DOHH2 (cell line): ENCODE measurements at regions not wholly inside any gene's neighbourhood (a gene's known extent, or its start where the extent isn't known, plus 50 kb on each side); places are given as distances from the start of the nearest gene placed in this dataset.

Experiments used
- H3F3A ChIP-seq: fragments of 200-600 bp; sonication (generic), shearing (Covaris generic); 2 replicates; pipeline ENCODE4 v1.6.0; 2016; ENCODE audit warnings: antibody characterized with exemption, mild to moderate bottlenecking; ENCODE audit not compliant: control insufficient read depth, insufficient read depth
- H3K27ac ChIP-seq: fragments of 200-600 bp; sonication (generic); 2 replicates; pipeline ENCODE4 v1.5.1; 2014; ENCODE audit warnings: low read depth, mild to moderate bottlenecking, low read length, moderate library complexity
- H3K27me3 ChIP-seq: fragments of 200-600 bp; sonication (generic); 2 replicates; pipeline ENCODE4 v1.6.1; 2014; ENCODE audit warnings: mild to moderate bottlenecking, low read length, mixed read lengths; ENCODE audit not compliant: control insufficient read depth
- H3K36me3 ChIP-seq: fragments of 200-600 bp; sonication (generic); 2 replicates; pipeline ENCODE4 v1.6.1; 2014; ENCODE audit warnings: mild to moderate bottlenecking, low read length, moderate library complexity, mixed read lengths; ENCODE audit not compliant: control insufficient read depth
- H3K4me1 ChIP-seq: fragments of 200-600 bp; sonication (generic); 2 replicates; pipeline ENCODE4 v1.6.1; 2014; ENCODE audit warnings: mild to moderate bottlenecking, low read length, mixed read lengths; ENCODE audit not compliant: control insufficient read depth
- H3K4me2 ChIP-seq: fragments of 200-600 bp; sonication (generic); 2 replicates; pipeline ENCODE4 v1.6.0; 2014; ENCODE audit warnings: mild to moderate bottlenecking, low read length, moderate library complexity
- H3K4me3 ChIP-seq: fragments of 200-600 bp; sonication (generic); 2 replicates; pipeline ENCODE4 v1.5.1; 2014; ENCODE audit warnings: mild to moderate bottlenecking, low read length, mixed read lengths
- H3K79me2 ChIP-seq: fragments of 200-600 bp; sonication (generic); 2 replicates; pipeline ENCODE4 v1.6.1; 2014; ENCODE audit warnings: mild to moderate bottlenecking, low read length, mixed read lengths; ENCODE audit not compliant: control insufficient read depth
- H3K9me2 ChIP-seq: fragments of 200-600 bp; sonication (generic); replicated peaks from 2 replicates; pipeline ENCODE4 v1.6.1; 2014; ENCODE audit warnings: mild to moderate bottlenecking, low read length, mixed read lengths; ENCODE audit not compliant: control insufficient read depth
- H3K9me3 ChIP-seq: fragments of 200-600 bp; sonication (generic); 2 replicates; pipeline ENCODE4 v1.6.1; 2014; ENCODE audit warnings: antibody characterized with exemption, low read length, mixed read lengths; ENCODE audit not compliant: control insufficient read depth, insufficient read depth
- H4K20me1 ChIP-seq: fragments of 200-600 bp; sonication (generic); 2 replicates; pipeline ENCODE4 v1.6.0; 2014; ENCODE audit warnings: low read depth, mild to moderate bottlenecking, antibody characterized with exemption, low read length, moderate library complexity; ENCODE audit not compliant: control insufficient read depth, insufficient read depth
- EZH2phosphoT487 ChIP-seq: fragments of 200-600 bp; sonication (generic); IDR thresholded peaks from 2 replicates; pipeline ENCODE4 v1.6.1; 2017; ENCODE audit warnings: borderline replicate concordance, mild to moderate bottlenecking, antibody characterized with exemption, low read length, moderate library complexity, mixed read lengths
- TF ChIP-seq, protein P1 (sequence below): fragments of 200-600 bp; sonication (generic); IDR thresholded peaks from one replicate; pipeline ENCODE4 v1.5.1; 2014; ENCODE audit warnings: antibody characterized with exemption, mild to moderate bottlenecking, low read depth, low read length; ENCODE audit not compliant: poor library complexity, severe bottlenecking

DNA sequence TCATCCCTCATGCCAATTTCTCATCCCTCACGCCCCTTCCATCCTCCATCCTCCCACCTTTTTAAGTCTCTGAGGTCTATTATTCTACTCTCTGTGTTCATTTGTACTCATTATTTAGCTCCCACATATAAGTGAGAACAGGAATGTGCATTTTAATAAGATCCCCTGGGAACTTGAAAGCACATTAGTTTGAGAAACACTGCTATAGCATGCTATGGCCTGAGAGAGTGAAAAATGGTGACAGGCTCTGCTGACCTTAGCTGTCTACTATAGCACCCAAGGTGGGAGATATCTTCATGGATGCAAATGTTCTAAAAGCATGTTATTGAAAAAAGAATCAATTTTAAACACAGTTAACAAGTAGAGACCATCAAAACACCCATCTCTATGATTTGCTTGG, 712.0 kb downstream of the TFAP2A start:
- no peaks in the 10 kb centered on the region for H3K36me3 ChIP-seq
- TF ChIP-seq EZH2phosphoT487, result no peak
- TF ChIP-seq, protein P1, sequence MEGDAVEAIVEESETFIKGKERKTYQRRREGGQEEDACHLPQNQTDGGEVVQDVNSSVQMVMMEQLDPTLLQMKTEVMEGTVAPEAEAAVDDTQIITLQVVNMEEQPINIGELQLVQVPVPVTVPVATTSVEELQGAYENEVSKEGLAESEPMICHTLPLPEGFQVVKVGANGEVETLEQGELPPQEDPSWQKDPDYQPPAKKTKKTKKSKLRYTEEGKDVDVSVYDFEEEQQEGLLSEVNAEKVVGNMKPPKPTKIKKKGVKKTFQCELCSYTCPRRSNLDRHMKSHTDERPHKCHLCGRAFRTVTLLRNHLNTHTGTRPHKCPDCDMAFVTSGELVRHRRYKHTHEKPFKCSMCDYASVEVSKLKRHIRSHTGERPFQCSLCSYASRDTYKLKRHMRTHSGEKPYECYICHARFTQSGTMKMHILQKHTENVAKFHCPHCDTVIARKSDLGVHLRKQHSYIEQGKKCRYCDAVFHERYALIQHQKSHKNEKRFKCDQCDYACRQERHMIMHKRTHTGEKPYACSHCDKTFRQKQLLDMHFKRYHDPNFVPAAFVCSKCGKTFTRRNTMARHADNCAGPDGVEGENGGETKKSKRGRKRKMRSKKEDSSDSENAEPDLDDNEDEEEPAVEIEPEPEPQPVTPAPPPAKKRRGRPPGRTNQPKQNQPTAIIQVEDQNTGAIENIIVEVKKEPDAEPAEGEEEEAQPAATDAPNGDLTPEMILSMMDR, result no peak
- no peaks in the 10 kb centered on the region for H4K20me1 ChIP-seq
- H3K27me3 ChIP-seq, result no peaks in the 10 kb centered on the region
- H3K9me2 ChIP-seq, result no peaks in the 10 kb centered on the region
- no peaks in the 10 kb centered on the region for H3F3A ChIP-seq
- no peak overlapping the region for H3K4me2 ChIP-seq
- no peaks in the 10 kb centered on the region for H3K4me1 ChIP-seq
- H3K27ac ChIP-seq, result no peak overlapping the region
- H3K4me3 ChIP-seq, result no peak overlapping the region
- no peaks in the 10 kb centered on the region for H3K9me3 ChIP-seq
- no peaks in the 10 kb centered on the region for H3K79me2 ChIP-seq

GRCh38 chr6:9699888-9700287, 715.0 kb downstream of the TFAP2A start:
- Histone ChIP-seq H3F3A (no peaks in the 10 kb centered on the region), H3K36me3 (no peaks in the 10 kb centered on the region), H3K4me1 (no peaks in the 10 kb centered on the region), H3K4me3 (no peak overlapping the region), H3K79me2 (no peaks in the 10 kb centered on the region), H4K20me1 (no peaks in the 10 kb centered on the region), H3K27ac (no peak overlapping the region), H3K9me3 (no peaks in the 10 kb centered on the region), H3K27me3 (no peaks in the 10 kb centered on the region), H3K9me2 (no peaks in the 10 kb centered on the region), H3K4me2 (no peak overlapping the region)
- TF ChIP-seq, protein P1, result no peak
- TF ChIP-seq EZH2phosphoT487, result no peak

- no peaks in the 10 kb centered on the region for H3K27me3 ChIP-seq
- H3K4me2 ChIP-seq, result no peak overlapping the region
- H3F3A ChIP-seq, result no peaks in the 10 kb centered on the region
- H3K27ac ChIP-seq, result no peak overlapping the region
- no peak overlapping the region for H3K4me3 ChIP-seq
- H4K20me1 ChIP-seq, result no peaks in the 10 kb centered on the region
- no peaks in the 10 kb centered on the region for H3K9me3 ChIP-seq
- no peaks in the 10 kb centered on the region for H3K4me1 ChIP-seq
- no peaks in the 10 kb centered on the region for H3K79me2 ChIP-seq
- TF ChIP-seq, protein P1, result no peak
- TF ChIP-seq EZH2phosphoT487, result no peak
- no peaks in the 10 kb centered on the region for H3K9me2 ChIP-seq
- no peaks in the 10 kb centered on the region for H3K36me3 ChIP-seq
Observed at GRCh38 chr6:9697263-9697931, 717.5 kb downstream of the TFAP2A start.
